ENCODE measurements at regions not wholly inside any gene's neighbourhood (a gene's known extent, or its start where the extent isn't known, plus 50 kb on each side); places are given as distances from the start of the nearest gene placed in this dataset.

GRCh38 chr1:29448456-29449235 is 212.3 kb downstream of the PTPRU start:
- no peak for TF ChIP-seq EZH2 (IDR thresholded peaks at IDR 0.05; ENCODE audit: insufficient read depth, low read length)
- TF ChIP-seq, protein P1, sequence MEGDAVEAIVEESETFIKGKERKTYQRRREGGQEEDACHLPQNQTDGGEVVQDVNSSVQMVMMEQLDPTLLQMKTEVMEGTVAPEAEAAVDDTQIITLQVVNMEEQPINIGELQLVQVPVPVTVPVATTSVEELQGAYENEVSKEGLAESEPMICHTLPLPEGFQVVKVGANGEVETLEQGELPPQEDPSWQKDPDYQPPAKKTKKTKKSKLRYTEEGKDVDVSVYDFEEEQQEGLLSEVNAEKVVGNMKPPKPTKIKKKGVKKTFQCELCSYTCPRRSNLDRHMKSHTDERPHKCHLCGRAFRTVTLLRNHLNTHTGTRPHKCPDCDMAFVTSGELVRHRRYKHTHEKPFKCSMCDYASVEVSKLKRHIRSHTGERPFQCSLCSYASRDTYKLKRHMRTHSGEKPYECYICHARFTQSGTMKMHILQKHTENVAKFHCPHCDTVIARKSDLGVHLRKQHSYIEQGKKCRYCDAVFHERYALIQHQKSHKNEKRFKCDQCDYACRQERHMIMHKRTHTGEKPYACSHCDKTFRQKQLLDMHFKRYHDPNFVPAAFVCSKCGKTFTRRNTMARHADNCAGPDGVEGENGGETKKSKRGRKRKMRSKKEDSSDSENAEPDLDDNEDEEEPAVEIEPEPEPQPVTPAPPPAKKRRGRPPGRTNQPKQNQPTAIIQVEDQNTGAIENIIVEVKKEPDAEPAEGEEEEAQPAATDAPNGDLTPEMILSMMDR (IDR thresholded peaks at IDR 0.05; ENCODE audit: insufficient read depth, low read depth, low read length) = no peak
- no peaks in the 10 kb centered on the region for H3K9me3 ChIP-seq (ENCODE audit: insufficient read depth, low read depth, low read length)
- H3K36me3 Mint-ChIP-seq (ENCODE audit: low read depth, unreplicated experiment) = no peaks in the 10 kb centered on the region
- no peak overlapping the region for H3K27ac ChIP-seq (ENCODE audit: low read depth, low read length)
- FAIRE-seq (no peak), DNase-seq (ENCODE audit: low read depth) (no peak)
- H3K4me2 ChIP-seq (ENCODE audit: low read length) = no peak overlapping the region
- H4K20me1 ChIP-seq (ENCODE audit: insufficient read depth, low read length) = no peaks in the 10 kb centered on the region
- H3K27me3 ChIP-seq (ENCODE audit: insufficient read depth, low read length) = no peaks in the 10 kb centered on the region
- H3K4me3 Mint-ChIP-seq (ENCODE audit: unreplicated experiment) = no peak overlapping the region
- no peak overlapping the region for H3K9ac ChIP-seq (ENCODE audit: low read length)
- H3K9me3 Mint-ChIP-seq (ENCODE audit: unreplicated experiment) = no peaks in the 10 kb centered on the region
- H3K4me3 ChIP-seq (ENCODE audit: insufficient read depth, low read depth, low read length) = no peak overlapping the region
- H3K36me3 ChIP-seq (ENCODE audit: insufficient read depth, low read length) = no peaks in the 10 kb centered on the region
- no peak overlapping the region for H3K27ac Mint-ChIP-seq (ENCODE audit: unreplicated experiment)
- no peaks in the 10 kb centered on the region for H3K4me1 Mint-ChIP-seq (ENCODE audit: low read depth, unreplicated experiment)
- H3K4me1 ChIP-seq (ENCODE audit: insufficient read depth, low read length) = no peaks in the 10 kb centered on the region
- H3K79me2 ChIP-seq (ENCODE audit: insufficient read depth, low read length) = no peaks in the 10 kb centered on the region
- H2AFZ ChIP-seq (ENCODE audit: low read depth, low read length) = no peak overlapping the region
- peaks cover 53% of the 10 kb centered on the region for H3K27me3 Mint-ChIP-seq (ENCODE audit: low read depth, unreplicated experiment)

DNA sequence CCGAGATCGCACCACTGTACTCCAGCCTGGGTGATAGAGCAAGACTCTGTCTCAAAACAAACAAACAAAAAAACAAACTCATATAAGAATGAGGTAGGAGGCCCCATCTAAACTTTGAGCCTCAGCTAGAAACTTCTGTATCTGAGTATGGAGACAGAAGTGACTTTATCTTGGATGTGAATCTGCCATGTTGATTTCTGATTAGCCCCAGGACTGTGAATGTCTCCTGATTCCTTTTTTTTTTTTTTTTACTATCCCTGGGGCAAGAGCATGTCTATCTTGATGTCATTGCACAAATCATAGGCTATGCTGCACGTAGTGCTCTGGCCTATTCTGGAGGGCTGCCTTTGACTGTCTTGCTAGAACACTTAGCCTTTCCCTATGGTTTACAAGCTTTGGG is 211.0 kb downstream of the PTPRU start:
- H3K36me3 ChIP-seq (ENCODE audit: insufficient read depth, low read length) = no peaks in the 10 kb centered on the region
- Mint-ChIP-seq H3K4me3 (ENCODE audit: unreplicated experiment) (no peak overlapping the region), H3K4me1 (ENCODE audit: low read depth, unreplicated experiment) (peaks cover 4% of the 10 kb centered on the region), H3K27me3 (ENCODE audit: low read depth, unreplicated experiment) (peaks cover 57% of the 10 kb centered on the region), H3K36me3 (ENCODE audit: low read depth, unreplicated experiment) (no peaks in the 10 kb centered on the region), H3K27ac (ENCODE audit: unreplicated experiment) (no peak overlapping the region), H3K9me3 (ENCODE audit: unreplicated experiment) (no peaks in the 10 kb centered on the region)
- FAIRE-seq (no peak), DNase-seq (ENCODE audit: low read depth) (no peak)
- H3K27ac ChIP-seq (ENCODE audit: low read depth, low read length) = no peak overlapping the region
- H4K20me1 ChIP-seq (ENCODE audit: insufficient read depth, low read length) = no peaks in the 10 kb centered on the region
- no peaks in the 10 kb centered on the region for H3K4me1 ChIP-seq (ENCODE audit: insufficient read depth, low read length)
- TF ChIP-seq, protein P1 (IDR thresholded peaks at IDR 0.05; ENCODE audit: insufficient read depth, low read depth, low read length) = no peak
- no peak for TF ChIP-seq EZH2 (IDR thresholded peaks at IDR 0.05; ENCODE audit: insufficient read depth, low read length)
- H2AFZ ChIP-seq (ENCODE audit: low read depth, low read length) = no peak overlapping the region
- H3K9ac ChIP-seq (ENCODE audit: low read length) = no peak overlapping the region
- no peak overlapping the region for H3K4me3 ChIP-seq (ENCODE audit: insufficient read depth, low read depth, low read length)
- no peak overlapping the region for H3K4me2 ChIP-seq (ENCODE audit: low read length)
- H3K9me3 ChIP-seq (ENCODE audit: insufficient read depth, low read depth, low read length) = no peaks in the 10 kb centered on the region
- no peaks in the 10 kb centered on the region for H3K79me2 ChIP-seq (ENCODE audit: insufficient read depth, low read length)
- H3K27me3 ChIP-seq (ENCODE audit: insufficient read depth, low read length) = no peaks in the 10 kb centered on the region
